Parathyroid adenoma (tissue), 2 donors: ENCODE measurements at regions not wholly inside any gene's neighbourhood (a gene's known extent, or its start where the extent isn't known, plus 50 kb on each side); places are given as distances from the start of the nearest gene placed in this dataset.

Experiments
- H2AFZ ChIP-seq: fragments of 300-600 bp; sonication (generic); one replicate; pipeline ENCODE4 v1.7.0; 2017; ENCODE audit warnings: antibody characterized with exemption, mild to moderate bottlenecking
- H3K27ac ChIP-seq: fragments of 300-600 bp; sonication (generic); one replicate; pipeline ENCODE4 v1.7.0; 2017
- H3K27me3 ChIP-seq: fragments of 300-600 bp; sonication (generic); one replicate; pipeline ENCODE4 v1.7.0; 2017; ENCODE audit warnings: low read length; ENCODE audit not compliant: control insufficient read depth, insufficient read depth
- H3K36me3 ChIP-seq: fragments of 300-600 bp; sonication (generic); one replicate; pipeline ENCODE4 v1.7.0; 2017; ENCODE audit warnings: low read length; ENCODE audit not compliant: control insufficient read depth, insufficient read depth
- H3K4me1 ChIP-seq: fragments of 300-600 bp; sonication (generic); one replicate; pipeline ENCODE4 v1.7.0; 2017; ENCODE audit warnings: control low read depth
- H3K4me2 ChIP-seq: fragments of 300-600 bp; sonication (generic); one replicate; pipeline ENCODE4 v1.7.0; 2017; ENCODE audit warnings: low read length
- H3K4me3 ChIP-seq: fragments of 300-600 bp; sonication (generic); one replicate; pipeline ENCODE4 v1.7.0; 2017; ENCODE audit warnings: low read depth, low read length
- H3K79me2 ChIP-seq: fragments of 300-600 bp; sonication (generic); one replicate; pipeline ENCODE4 v1.7.0; 2017; ENCODE audit warnings: control low read depth
- H3K9ac ChIP-seq: fragments of 300-600 bp; sonication (generic); one replicate; pipeline ENCODE4 v1.7.0; 2017; ENCODE audit warnings: mild to moderate bottlenecking
- H3K9me3 ChIP-seq: fragments of 300-600 bp; sonication (generic); one replicate; pipeline ENCODE4 v1.7.0; 2017; ENCODE audit warnings: low read length; ENCODE audit not compliant: control insufficient read depth
- TF ChIP-seq, protein P1 (sequence below): fragments of 300-600 bp; sonication (generic); IDR thresholded peaks from one replicate; pipeline ENCODE4 v1.7.0; 2017; ENCODE audit warnings: antibody characterized with exemption, mild to moderate bottlenecking
- donor health status: primary hyperparathyroidism.

- Histone ChIP-seq H3K79me2 (no peaks in the 10 kb centered on the region), H3K4me3 (no peak overlapping the region), H3K36me3 (no peaks in the 10 kb centered on the region), H3K9me3 (no peaks in the 10 kb centered on the region), H3K9ac (no peak overlapping the region), H3K27me3 (no peaks in the 10 kb centered on the region), H3K27ac (no peak overlapping the region), H3K4me2 (no peak overlapping the region), H3K4me1 (no peaks in the 10 kb centered on the region), H2AFZ (no peak overlapping the region)
- TF ChIP-seq, protein P1, sequence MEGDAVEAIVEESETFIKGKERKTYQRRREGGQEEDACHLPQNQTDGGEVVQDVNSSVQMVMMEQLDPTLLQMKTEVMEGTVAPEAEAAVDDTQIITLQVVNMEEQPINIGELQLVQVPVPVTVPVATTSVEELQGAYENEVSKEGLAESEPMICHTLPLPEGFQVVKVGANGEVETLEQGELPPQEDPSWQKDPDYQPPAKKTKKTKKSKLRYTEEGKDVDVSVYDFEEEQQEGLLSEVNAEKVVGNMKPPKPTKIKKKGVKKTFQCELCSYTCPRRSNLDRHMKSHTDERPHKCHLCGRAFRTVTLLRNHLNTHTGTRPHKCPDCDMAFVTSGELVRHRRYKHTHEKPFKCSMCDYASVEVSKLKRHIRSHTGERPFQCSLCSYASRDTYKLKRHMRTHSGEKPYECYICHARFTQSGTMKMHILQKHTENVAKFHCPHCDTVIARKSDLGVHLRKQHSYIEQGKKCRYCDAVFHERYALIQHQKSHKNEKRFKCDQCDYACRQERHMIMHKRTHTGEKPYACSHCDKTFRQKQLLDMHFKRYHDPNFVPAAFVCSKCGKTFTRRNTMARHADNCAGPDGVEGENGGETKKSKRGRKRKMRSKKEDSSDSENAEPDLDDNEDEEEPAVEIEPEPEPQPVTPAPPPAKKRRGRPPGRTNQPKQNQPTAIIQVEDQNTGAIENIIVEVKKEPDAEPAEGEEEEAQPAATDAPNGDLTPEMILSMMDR = no peak
These were observed 72.8 kb upstream of the PITX1 start for GRCh38 chr5:135106610-135107471.

DNA sequence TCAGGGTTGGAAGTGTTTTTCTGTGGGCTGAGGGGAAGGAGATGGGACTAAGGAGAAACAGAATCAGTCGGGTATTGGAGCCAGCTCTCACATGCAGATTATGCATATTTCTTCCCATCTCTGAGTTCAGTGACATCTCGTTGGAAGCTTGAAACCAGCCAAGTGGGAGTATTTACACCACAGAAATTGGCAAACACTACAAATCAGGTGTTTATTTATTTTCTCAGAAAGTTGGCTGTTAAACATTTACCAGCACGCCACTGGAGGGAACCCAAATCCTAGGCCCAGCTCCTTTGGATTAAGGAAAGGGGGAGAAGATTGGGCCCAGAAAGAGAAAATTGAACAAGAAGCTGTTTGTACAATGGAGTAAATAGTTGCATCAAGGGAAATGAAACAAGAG is 72.1 kb upstream of the PITX1 start:
- no peak overlapping the region for H3K4me3 ChIP-seq

GRCh38 chr5:135105105-135105484 is 71.1 kb upstream of the PITX1 start:
- Histone ChIP-seq H3K4me1 (no peaks in the 10 kb centered on the region), H3K79me2 (no peaks in the 10 kb centered on the region), H3K27ac (no peak overlapping the region), H3K27me3 (no peaks in the 10 kb centered on the region), H3K9ac (no peak overlapping the region), H3K36me3 (no peaks in the 10 kb centered on the region), H2AFZ (no peak overlapping the region), H3K9me3 (no peaks in the 10 kb centered on the region), H3K4me3 (no peak overlapping the region), H3K4me2 (no peak overlapping the region)
- TF ChIP-seq, protein P1 = no peak

More for the DNA sequence above, 72.1 kb upstream of the PITX1 start:
- Histone ChIP-seq H2AFZ (no peak overlapping the region), H3K9ac (no peak overlapping the region), H3K9me3 (no peaks in the 10 kb centered on the region), H3K79me2 (no peaks in the 10 kb centered on the region), H3K27ac (no peak overlapping the region), H3K4me1 (no peaks in the 10 kb centered on the region), H3K36me3 (no peaks in the 10 kb centered on the region), H3K27me3 (no peaks in the 10 kb centered on the region), H3K4me2 (no peak overlapping the region)
- TF ChIP-seq, protein P1 = no peak

DNA sequence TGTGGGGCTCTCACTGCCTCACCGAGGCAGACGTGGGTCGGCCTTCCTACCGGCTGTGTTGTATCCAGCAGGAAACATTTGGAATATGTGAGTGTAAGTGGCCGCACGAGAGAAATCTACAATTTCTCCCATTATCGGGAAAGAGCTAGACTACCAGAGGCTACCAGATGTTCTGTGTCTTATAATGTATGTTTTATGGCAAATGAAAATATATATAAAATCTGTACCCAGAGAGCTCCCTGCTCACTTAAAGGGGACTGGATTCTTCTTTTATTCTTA is 69.5 kb upstream of the PITX1 start:
- H3K36me3 ChIP-seq = no peaks in the 10 kb centered on the region
- H3K4me3 ChIP-seq = no peak overlapping the region
- H2AFZ ChIP-seq = no peak overlapping the region
- H3K4me1 ChIP-seq = no peaks in the 10 kb centered on the region
- TF ChIP-seq, protein P1 = no peak
- no peak overlapping the region for H3K4me2 ChIP-seq
- H3K27ac ChIP-seq = no peak overlapping the region
- H3K79me2 ChIP-seq = no peaks in the 10 kb centered on the region
- no peaks in the 10 kb centered on the region for H3K9me3 ChIP-seq
- no peak overlapping the region for H3K9ac ChIP-seq
- H3K27me3 ChIP-seq = no peaks in the 10 kb centered on the region
